Lower leg skin (tissue), 3 donors: ENCODE measurements at regions not wholly inside any gene's neighbourhood (a gene's known extent, or its start where the extent isn't known, plus 50 kb on each side); places are given as distances from the start of the nearest gene placed in this dataset.

Experiments used
- POLR2A ChIP-seq, 2 donors: fragments of 450-650 bp; IDR thresholded peaks; one replicate each; pipeline ENCODE4 v1.6.1; 2016 to 2017; ENCODE audit warnings: antibody characterized with exemption in 2 of 2, mild to moderate bottlenecking in 1 of 2, moderate library complexity in 1 of 2
- TF ChIP-seq, protein P1 (sequence below), 3 donors: fragments of 450-650 bp; IDR thresholded peaks; one replicate each; pipeline ENCODE4 v1.5.1; 2016; ENCODE audit warnings: antibody characterized with exemption in 3 of 3, mild to moderate bottlenecking in 3 of 3, moderate library complexity in 2 of 3

DNA sequence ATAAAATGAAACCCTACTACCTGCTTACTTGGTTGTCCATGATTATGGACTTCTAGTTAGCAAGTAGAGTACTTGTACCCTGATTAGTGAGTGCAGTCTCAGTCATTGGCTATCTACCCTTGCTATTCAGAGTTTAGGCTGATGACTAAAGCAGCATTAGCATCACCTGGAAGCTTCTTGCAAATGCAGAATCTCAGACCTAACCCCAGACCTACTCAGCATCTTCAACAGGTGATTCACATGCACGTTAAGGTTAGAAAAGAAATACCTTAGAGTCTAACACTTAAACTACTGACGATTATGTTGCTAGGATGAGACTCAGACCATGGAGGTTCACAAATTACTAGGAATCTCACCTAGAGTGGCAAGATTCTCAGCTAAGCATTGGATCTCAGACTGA is 399.9 kb upstream of the FANCL start:
- TF ChIP-seq, protein P1, sequence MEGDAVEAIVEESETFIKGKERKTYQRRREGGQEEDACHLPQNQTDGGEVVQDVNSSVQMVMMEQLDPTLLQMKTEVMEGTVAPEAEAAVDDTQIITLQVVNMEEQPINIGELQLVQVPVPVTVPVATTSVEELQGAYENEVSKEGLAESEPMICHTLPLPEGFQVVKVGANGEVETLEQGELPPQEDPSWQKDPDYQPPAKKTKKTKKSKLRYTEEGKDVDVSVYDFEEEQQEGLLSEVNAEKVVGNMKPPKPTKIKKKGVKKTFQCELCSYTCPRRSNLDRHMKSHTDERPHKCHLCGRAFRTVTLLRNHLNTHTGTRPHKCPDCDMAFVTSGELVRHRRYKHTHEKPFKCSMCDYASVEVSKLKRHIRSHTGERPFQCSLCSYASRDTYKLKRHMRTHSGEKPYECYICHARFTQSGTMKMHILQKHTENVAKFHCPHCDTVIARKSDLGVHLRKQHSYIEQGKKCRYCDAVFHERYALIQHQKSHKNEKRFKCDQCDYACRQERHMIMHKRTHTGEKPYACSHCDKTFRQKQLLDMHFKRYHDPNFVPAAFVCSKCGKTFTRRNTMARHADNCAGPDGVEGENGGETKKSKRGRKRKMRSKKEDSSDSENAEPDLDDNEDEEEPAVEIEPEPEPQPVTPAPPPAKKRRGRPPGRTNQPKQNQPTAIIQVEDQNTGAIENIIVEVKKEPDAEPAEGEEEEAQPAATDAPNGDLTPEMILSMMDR (IDR thresholded peaks at IDR 0.05): no peak
- no peak for TF ChIP-seq POLR2A (IDR thresholded peaks at IDR 0.05)
